Left ventricle myocardium superior (tissue), 1 donor: ENCODE measurements at regions not wholly inside any gene's neighbourhood (a gene's known extent, or its start where the extent isn't known, plus 50 kb on each side); places are given as distances from the start of the nearest gene placed in this dataset.
A peak's percentile ranks its signal among the peaks of the same experiment; 100 is the strongest.

Experiments used
- ATAC-seq: fragments of 200-7000 bp; cut with Tn5 transposase; one replicate; pipeline ENCODE4 v1.9.1; 2020; ENCODE audit warnings: mild to moderate bottlenecking, moderate library complexity
- DNase-seq: peaks from one replicate; pipeline ENCODE4 v3.0.0-alpha.2; 2020
- intact Hi-C: fragments of 100-400 bp; cut with micrococcal nuclease; formaldehyde crosslinking; loops from one replicate; pipeline ENCODE4 v1.11.0; 2022
- donor health status: DM: no; HTN: yes; CAD: no; lungs with severe emphysema.

DNA sequence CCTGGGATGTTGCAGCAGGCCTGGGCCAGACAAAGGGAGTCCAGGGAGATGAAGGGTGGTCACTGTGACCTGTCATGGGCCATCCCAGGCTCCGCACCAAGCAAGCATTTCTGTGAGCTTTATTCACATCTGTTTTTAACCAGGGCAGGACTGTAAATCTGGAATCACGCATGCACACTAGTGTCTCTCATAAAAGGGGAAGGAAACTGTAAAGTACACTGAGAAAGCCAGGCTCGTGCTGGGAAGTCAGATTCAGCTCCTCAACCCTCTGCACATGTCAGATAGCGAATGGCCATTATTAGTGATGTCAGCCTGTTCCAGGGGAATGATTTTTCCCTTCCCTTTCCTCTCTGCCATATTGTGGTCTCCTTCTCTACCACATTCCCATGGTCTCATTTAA lies 818.6 kb upstream of the RAB6C start:
- intact Hi-C loops, result no loop called here
- peak; percentile 45 for ATAC-seq
- no peak for DNase-seq

DNA sequence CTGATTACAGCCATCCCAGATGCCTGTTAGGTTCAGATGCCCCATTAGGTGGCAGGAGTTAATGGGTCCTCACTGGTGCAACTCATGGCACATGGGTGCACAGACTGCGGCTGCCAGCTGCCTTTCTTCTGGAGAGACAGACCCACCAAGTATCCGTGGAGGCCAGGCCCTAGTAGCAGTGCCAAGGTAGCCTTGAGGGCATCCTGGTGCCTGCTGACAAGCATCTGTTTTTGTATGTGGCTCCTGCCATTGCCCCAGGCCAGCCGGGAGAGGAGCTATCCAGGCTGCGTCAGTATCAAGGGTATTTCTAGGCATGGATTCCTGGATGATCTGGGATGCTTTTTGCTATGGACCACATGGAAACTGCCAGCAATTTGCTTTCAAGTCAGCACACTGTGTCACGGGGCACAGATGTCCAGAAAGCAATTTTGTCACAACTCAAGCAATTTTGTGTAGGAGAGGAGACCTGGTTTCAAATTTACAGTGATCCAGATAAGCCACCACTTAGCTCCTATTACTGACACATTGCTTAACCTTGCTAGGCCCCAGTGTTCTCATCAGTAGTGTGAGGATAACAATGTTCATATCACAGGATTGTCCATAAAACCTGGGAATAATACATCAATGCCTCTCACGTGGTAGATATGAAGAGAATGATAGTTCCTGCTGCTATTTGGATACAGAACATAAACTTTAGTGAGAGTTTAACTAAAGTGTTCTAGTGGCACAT lies 815.1 kb upstream of the RAB6C start:
- intact Hi-C loops, result no loop called here
- DNase-seq (no peak), ATAC-seq (peak; percentile 24)

GRCh38 chr2:129165006-129165405 lies 814.5 kb upstream of the RAB6C start:
- no peak for DNase-seq
- peak; percentile 84 for ATAC-seq
- intact Hi-C loops, result no loop called here

- ATAC-seq, result no peak
- intact Hi-C loops, result no loop called here
- no peak for DNase-seq
Observed at GRCh38 chr2:129167456-129167855, 812.0 kb upstream of the RAB6C start.

- intact Hi-C loops, result no loop called here
- DNase-seq (no peak), ATAC-seq (no peak)
Observed at GRCh38 chr2:129170570-129170969, 808.9 kb upstream of the RAB6C start.

DNA sequence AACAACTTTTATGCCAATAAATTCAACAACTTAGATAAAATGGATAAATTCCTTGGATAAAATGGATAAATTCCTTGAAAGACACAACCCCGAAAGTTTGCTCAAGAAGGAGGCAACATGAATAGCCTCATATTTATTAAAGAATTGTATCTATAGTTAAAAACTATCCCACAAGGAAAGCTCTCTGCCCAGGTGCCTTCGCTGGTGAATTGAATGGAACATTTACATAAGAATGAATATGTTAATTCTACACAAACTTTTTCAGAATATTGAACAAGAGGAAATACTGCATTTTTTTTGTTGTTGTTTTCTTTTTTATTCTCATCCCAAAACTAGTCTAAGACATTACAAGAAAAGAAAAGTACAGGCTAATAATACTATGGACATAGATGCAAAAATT lies 805.3 kb upstream of the RAB6C start:
- no peak for ATAC-seq
- no peak for DNase-seq
- intact Hi-C loops, result no loop called here

DNA sequence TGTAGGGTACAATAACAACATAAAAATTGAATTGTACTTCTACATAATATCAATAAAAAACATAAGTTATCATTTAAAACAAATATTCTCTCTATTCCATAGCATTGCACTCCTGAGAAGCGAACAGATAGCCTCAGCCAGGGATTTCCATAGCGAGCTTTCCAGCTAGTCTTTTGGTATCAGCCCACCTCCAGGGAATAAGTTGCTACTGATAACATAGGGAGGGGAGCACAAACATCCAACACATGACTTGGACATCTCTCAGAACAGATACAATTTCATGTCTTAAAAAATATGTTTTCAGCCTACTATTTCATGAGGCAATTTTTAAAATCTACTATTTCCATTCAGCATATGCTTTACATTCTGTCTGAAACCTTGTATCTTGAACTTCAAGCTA lies 804.4 kb upstream of the RAB6C start:
- DNase-seq (no peak), ATAC-seq (no peak)
- intact Hi-C loops, result no loop called here

DNA sequence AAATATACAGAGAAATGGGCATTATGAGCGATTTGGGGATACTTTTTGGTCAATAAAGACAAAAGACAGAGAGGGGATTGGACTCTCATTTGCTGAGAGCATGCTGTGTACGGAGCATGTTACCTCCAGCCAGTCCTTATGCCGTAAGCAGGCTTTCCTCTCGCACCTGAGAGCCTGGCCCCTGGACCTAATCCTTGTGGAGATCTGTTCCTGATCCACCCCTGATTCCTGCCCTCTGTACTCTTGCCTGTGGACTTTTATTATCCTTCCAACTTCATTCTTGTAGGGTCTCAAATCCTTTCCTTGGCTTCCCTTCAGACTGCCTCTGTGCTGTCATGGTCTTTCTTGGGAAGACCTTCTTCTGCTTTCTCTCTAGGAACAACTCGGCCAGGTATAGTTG lies 803.1 kb upstream of the RAB6C start:
- DNase-seq, result no peak
- intact Hi-C loops, result no loop called here
- ATAC-seq, result no peak

DNA sequence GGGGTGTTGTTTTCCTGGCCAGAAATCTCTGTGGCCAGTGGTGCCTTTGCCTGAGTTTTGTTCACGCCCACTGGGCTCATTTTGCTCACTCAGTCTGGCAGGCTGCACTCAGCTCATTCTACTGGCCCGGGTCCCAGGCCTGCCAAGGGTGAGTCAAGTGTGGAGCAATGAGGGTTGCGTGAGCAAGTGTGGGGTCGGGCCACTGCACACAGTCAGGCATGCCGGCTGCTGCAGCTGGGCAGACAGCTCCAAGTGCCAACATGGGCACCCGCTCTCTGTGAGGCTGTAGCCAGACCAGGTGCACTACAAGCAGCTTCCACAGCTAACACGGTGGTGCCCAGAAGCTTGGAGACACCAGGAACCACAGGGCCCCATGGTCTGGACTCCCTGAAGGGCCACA lies 801.1 kb upstream of the RAB6C start:
- intact Hi-C loops, result no loop called here
- ATAC-seq, result peak; percentile 90
- peak; percentile 58 for DNase-seq

GRCh38 chr2:129179199-129179598 lies 800.3 kb upstream of the RAB6C start:
- DNase-seq, result no peak
- ATAC-seq, result no peak
- intact Hi-C loops, result no loop called here

- DNase-seq, result no peak
Observed at GRCh38 chr2:129180124-129180716, 799.2 kb upstream of the RAB6C start.

GRCh38 chr2:129181433-129181832 lies 798.0 kb upstream of the RAB6C start:
- DNase-seq (no peak), ATAC-seq (no peak)
- intact Hi-C loops, result no loop called here

More at GRCh38 chr2:129180124-129180716, 799.2 kb upstream of the RAB6C start:
- intact Hi-C loops, result no loop called here
- no peak for ATAC-seq

GRCh38 chr2:129181963-129182362 lies 797.5 kb upstream of the RAB6C start:
- intact Hi-C loops, result no loop called here
- ATAC-seq (no peak), DNase-seq (no peak)

DNA sequence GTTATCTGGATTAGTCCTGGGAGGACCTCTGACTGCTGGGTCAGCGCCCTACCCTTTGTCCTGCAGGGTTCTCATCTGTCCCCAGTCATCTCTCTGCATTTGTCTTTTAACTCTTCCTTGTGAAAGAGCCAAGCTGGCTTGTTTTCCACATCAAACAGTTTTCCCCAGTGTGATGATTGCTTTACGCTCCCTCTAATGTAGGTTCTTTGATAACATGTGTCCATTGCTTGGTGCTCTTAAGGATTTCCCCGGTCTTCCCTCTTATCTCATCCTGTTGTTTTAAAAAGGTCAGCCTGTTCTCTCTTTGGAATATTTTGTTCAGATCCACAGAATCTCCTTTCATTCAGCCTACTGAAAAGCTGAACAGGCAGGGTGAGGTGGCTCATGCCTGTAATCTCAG lies 792.1 kb upstream of the RAB6C start:
- ATAC-seq, result no peak
- intact Hi-C loops, result no loop called here
- DNase-seq, result no peak

GRCh38 chr2:129188451-129188850 lies 791.0 kb upstream of the RAB6C start:
- DNase-seq (no peak), ATAC-seq (no peak)
- intact Hi-C loops, result no loop called here

DNA sequence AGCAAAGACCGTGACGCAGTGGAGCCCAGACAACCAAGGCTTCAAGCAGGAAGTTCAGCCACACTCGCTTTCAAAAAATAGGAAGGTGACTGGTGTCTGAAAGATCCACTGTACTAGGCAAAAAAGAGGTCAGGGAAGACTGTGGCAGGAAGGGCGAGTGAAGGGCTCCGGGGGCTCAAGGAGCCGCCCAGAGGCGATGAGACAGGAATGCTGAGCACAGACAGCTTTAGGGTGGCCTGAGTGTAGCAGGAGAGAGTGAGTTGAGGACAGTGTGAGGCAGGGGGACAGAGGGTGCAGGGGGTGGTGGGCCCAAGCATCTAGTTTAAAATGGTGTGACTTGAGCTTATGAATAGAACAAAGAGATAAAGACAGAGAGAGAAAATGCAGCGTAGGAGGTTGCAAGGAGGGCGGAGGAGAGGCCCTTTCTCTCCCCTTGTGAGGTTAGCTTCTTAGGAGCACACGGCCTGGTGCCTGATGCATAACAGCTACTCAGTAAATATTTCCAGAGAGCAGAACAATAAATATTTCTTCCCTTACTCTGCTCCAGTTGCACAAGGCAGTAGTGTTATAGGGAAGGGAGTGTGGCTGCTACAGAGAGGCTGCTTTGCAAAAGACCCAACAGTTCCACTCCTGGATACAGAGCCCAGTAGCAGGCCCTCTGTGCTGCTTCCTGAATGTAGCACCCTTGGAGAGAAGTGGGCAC lies 789.7 kb upstream of the RAB6C start:
- intact Hi-C loops, result no loop called here
- DNase-seq, result no peak

DNA sequence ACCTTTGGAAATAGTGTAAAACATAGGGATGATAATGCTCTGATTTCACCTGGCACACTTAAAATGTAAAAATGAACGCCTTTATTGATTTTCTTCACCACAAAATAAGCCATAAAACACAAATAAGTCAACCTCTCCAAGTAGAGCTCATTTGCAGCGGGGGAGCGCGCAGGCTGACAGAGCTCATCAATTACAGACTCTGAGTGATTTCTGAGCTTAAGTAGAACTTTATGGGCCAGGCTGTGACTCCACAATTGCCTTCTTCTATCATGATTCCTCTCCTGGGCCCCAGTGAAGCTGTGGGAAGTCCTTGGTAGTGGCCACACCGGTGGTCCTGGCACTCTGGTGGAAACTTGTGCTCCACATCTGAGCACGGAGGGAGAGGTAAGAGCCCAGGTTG lies 789.0 kb upstream of the RAB6C start:
- no peak for DNase-seq
- ATAC-seq, result no peak
- intact Hi-C loops, result no loop called here

More for the DNA sequence above, 789.7 kb upstream of the RAB6C start:
- no peak for ATAC-seq

- ATAC-seq (no peak), DNase-seq (no peak)
- intact Hi-C loops, result no loop called here
Observed at GRCh38 chr2:129191530-129191929, 787.9 kb upstream of the RAB6C start.

GRCh38 chr2:129192117-129192516 lies 787.3 kb upstream of the RAB6C start:
- ATAC-seq (no peak), DNase-seq (no peak)
- intact Hi-C loops, result no loop called here

DNA sequence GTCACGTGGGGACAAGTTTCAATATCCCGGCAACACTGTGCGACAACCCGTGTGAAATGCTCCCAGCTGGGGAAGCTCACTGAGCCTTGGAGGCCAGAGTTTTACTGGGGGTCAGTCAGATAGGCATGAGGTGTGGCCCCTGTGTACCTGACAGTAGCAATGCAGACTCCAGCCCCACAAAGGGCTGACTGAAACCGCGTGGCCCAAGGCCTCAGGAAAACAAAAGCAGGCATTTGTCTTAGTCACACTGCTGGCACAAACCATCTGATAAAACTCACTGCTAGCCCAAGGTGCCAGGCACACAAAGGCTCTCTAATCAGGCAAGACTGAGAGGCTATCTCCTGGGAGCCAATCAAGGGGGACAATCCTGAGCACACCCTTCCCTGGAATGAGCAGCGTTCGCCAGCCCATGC lies 786.6 kb upstream of the RAB6C start:
- intact Hi-C loops, result no loop called here
- DNase-seq, result no peak
- ATAC-seq, result no peak

DNA sequence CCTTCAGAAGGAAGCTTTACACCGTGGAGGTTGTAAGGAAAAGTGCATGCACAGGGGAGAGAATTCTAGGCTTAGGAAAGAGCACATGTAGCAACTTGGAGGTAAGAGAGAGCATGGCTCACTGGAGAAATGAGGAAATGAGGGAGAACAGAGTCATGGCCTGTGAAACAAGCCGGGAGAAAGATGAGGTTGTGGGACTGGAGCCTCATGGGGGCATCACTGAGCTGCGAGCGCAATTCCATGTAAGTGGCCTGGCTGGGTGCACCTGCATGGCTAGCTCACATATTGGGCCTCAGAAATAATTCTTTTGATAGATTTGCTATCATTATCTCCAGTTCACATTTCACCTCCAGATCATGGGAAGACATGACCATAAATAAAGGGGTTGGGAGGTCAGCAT lies 785.5 kb upstream of the RAB6C start:
- intact Hi-C loops, result no loop called here
- no peak for ATAC-seq
- DNase-seq, result no peak
